PC-3 (cell line): ENCODE measurements at regions not wholly inside any gene's neighbourhood (a gene's known extent, or its start where the extent isn't known, plus 50 kb on each side); places are given as distances from the start of the nearest gene placed in this dataset.

Source experiments
- CTCF ChIP-seq: fragments of 300-600 bp; sonication (generic); conservative IDR thresholded peaks from 2 replicates; pipeline ENCODE4 v1.5.1; 2017; ENCODE audit warnings: antibody characterized with exemption, low read depth, mild to moderate bottlenecking, low read length
- EZH2 ChIP-seq: fragments of 300-600 bp; sonication (generic); IDR thresholded peaks from one replicate; pipeline ENCODE4 v1.6.1; 2017; ENCODE audit warnings: antibody characterized with exemption, mild to moderate bottlenecking, low read length; ENCODE audit not compliant: unreplicated experiment
- EZH2phosphoT487 ChIP-seq: fragments of 300-600 bp; sonication (generic); IDR thresholded peaks from 2 replicates; pipeline ENCODE4 v1.6.1; 2018; ENCODE audit warnings: mild to moderate bottlenecking, antibody characterized with exemption, low read length, borderline replicate concordance

GRCh38 chr3:189502256-189502655 lies 128.9 kb upstream of the TP63 start:
- TF ChIP-seq CTCF = no peak
- no peak for TF ChIP-seq EZH2
- no peak for TF ChIP-seq EZH2phosphoT487
